K562 (cell line): ENCODE measurements at regions not wholly inside any gene's neighbourhood (a gene's known extent, or its start where the extent isn't known, plus 50 kb on each side); places are given as distances from the start of the nearest gene placed in this dataset.

Source experiments
- CTCF ChIP-seq, 3 experiments: IDR thresholded peaks in 2 of 3; conservative IDR thresholded peaks in 1 of 3; 2 replicates each; pipeline ENCODE4 v1.5.1; 2011 to 2012; ENCODE audit warnings: low read length in 3 of 3, mild to moderate bottlenecking in 3 of 3, control low read depth in 2 of 3, improper control_type of control experiment in 1 of 3, inconsistent platforms in 1 of 3, low read depth in 1 of 3, mixed read lengths in 1 of 3, moderate library complexity in 1 of 3; ENCODE audit not compliant: insufficient read depth in 2 of 3
- KAT7 ChIP-seq: sonication (generic); formaldehyde crosslinking; IDR thresholded peaks from 2 replicates; pipeline ENCODE4 v1.8.0; 2022; ENCODE audit warnings: missing genetic modification reagents, mild to moderate bottlenecking, borderline replicate concordance
- MXI1 ChIP-seq: IDR thresholded peaks from 2 replicates; pipeline ENCODE4 v1.6.1; 2011; ENCODE audit warnings: low read depth, mild to moderate bottlenecking, improper control_type of control experiment, low read length
- TCF7 ChIP-seq: sonication (generic); IDR thresholded peaks from 2 replicates; pipeline ENCODE4 v1.6.1; 2016; ENCODE audit warnings: antibody characterized with exemption, borderline replicate concordance

GRCh38 chr11:29309992-29310391, 706.8 kb downstream of the KCNA4 start:
- no peak for TF ChIP-seq TCF7
- no peak for TF ChIP-seq KAT7
- TF ChIP-seq MXI1 = no peak
- TF ChIP-seq CTCF (IDR thresholded peaks at IDR 0.05 in 2 of 3, conservative IDR thresholded peaks at IDR 0.05 in 1 of 3; ENCODE audit: insufficient read depth in 2 of 3, low read depth in 1 of 3, low read length in 3 of 3) = no peak
